Fibroblast of skin of back (primary cell): ENCODE measurements at regions not wholly inside any gene's neighbourhood (a gene's known extent, or its start where the extent isn't known, plus 50 kb on each side); places are given as distances from the start of the nearest gene placed in this dataset.

Experiments
- DNase-seq: peaks from one replicate; pipeline ENCODE4 v3.0.0-alpha.2; 2013

- DNase-seq = peak; percentile 65
These were observed 416.0 kb upstream of the HS6ST1 start for GRCh38 chr2:128734521-128735295.

GRCh38 chr2:128735296-128735960, 416.8 kb upstream of the HS6ST1 start:
- no peak for DNase-seq

GRCh38 chr2:128736046-128736688, 417.5 kb upstream of the HS6ST1 start:
- peak; percentile 30 for DNase-seq

GRCh38 chr2:128736689-128737545, 418.2 kb upstream of the HS6ST1 start:
- DNase-seq = peak; percentile 72

- no peak for DNase-seq
These were observed 418.8 kb upstream of the HS6ST1 start for GRCh38 chr2:128737546-128737826.

- no peak for DNase-seq
These were observed 419.9 kb upstream of the HS6ST1 start for GRCh38 chr2:128738446-128739110.

- DNase-seq = no peak
These were observed 423.8 kb upstream of the HS6ST1 start for GRCh38 chr2:128742467-128742866.

GRCh38 chr2:128745946-128746345, 427.3 kb upstream of the HS6ST1 start:
- no peak for DNase-seq

- DNase-seq = peak; percentile 55
These were observed 427.7 kb upstream of the HS6ST1 start for GRCh38 chr2:128746356-128746755.

GRCh38 chr2:128748336-128748735, 429.7 kb upstream of the HS6ST1 start:
- DNase-seq = no peak

- DNase-seq = no peak
These were observed 430.4 kb upstream of the HS6ST1 start for GRCh38 chr2:128748835-128749605.

GRCh38 chr2:128750328-128751165, 431.9 kb upstream of the HS6ST1 start:
- DNase-seq = no peak

- DNase-seq = no peak
These were observed 433.1 kb upstream of the HS6ST1 start for GRCh38 chr2:128751746-128752145.

GRCh38 chr2:128752691-128753263, 434.1 kb upstream of the HS6ST1 start:
- no peak for DNase-seq

- no peak for DNase-seq
These were observed 434.7 kb upstream of the HS6ST1 start for GRCh38 chr2:128753321-128753720.

GRCh38 chr2:128753800-128754199, 435.1 kb upstream of the HS6ST1 start:
- DNase-seq = no peak

GRCh38 chr2:128754246-128754724, 435.6 kb upstream of the HS6ST1 start:
- no peak for DNase-seq

GRCh38 chr2:128755695-128756364, 437.2 kb upstream of the HS6ST1 start:
- no peak for DNase-seq

GRCh38 chr2:128756365-128756717, 437.7 kb upstream of the HS6ST1 start:
- DNase-seq = no peak

- DNase-seq = no peak
These were observed 447.1 kb upstream of the HS6ST1 start for GRCh38 chr2:128765811-128766210.
